MG63 (cell line): ENCODE measurements at regions not wholly inside any gene's neighbourhood (a gene's known extent, or its start where the extent isn't known, plus 50 kb on each side); places are given as distances from the start of the nearest gene placed in this dataset.
"Not testable (repeated sequence)": the region's sequence is repeated elsewhere in the genome, so short reads cannot be mapped to it uniquely, and the experiment has no call there.

Source experiments
- DNase-seq: peaks from one replicate; pipeline ENCODE4 v3.0.0-alpha.2; 2020
- H3K27me3 ChIP-seq: fragments of 250-450 bp; sonication (Bioruptor Pico); 2 replicates; pipeline ENCODE4 v1.5.1; 2020; ENCODE audit warnings: mild to moderate bottlenecking, moderate library complexity
- H3K36me3 ChIP-seq: fragments of 250-450 bp; sonication (Bioruptor Pico); 2 replicates; pipeline ENCODE4 v1.5.1; 2020; ENCODE audit warnings: mild to moderate bottlenecking, moderate library complexity
- H3K4me3 ChIP-seq: fragments of 250-450 bp; sonication (Bioruptor Pico); 2 replicates; pipeline ENCODE4 v1.5.1; 2020; ENCODE audit warnings: mild to moderate bottlenecking, moderate library complexity
- H3K9me3 ChIP-seq: fragments of 250-450 bp; sonication (Bioruptor Pico); 2 replicates; pipeline ENCODE4 v1.5.1; 2020; ENCODE audit warnings: mild to moderate bottlenecking, moderate library complexity

- no peaks in the 10 kb centered on the region for H3K36me3 ChIP-seq
- no peaks in the 10 kb centered on the region for H3K9me3 ChIP-seq
- DNase-seq, result no peak
- no peaks in the 10 kb centered on the region for H3K27me3 ChIP-seq
- no peak overlapping the region for H3K4me3 ChIP-seq
These were observed 209.5 kb downstream of the SATB1 start for GRCh38 chr3:18215639-18216038.

- Histone ChIP-seq H3K4me3 (no peak overlapping the region), H3K27me3 (no peaks in the 10 kb centered on the region), H3K9me3 (no peaks in the 10 kb centered on the region), H3K36me3 (no peaks in the 10 kb centered on the region)
- no peak for DNase-seq
These were observed 214.0 kb downstream of the SATB1 start for GRCh38 chr3:18211116-18211515.

- Histone ChIP-seq H3K9me3 (no peaks in the 10 kb centered on the region), H3K4me3 (no peak overlapping the region), H3K36me3 (no peaks in the 10 kb centered on the region), H3K27me3 (no peaks in the 10 kb centered on the region)
- DNase-seq, result no peak
These were observed 216.3 kb downstream of the SATB1 start for GRCh38 chr3:18208856-18209255.

GRCh38 chr3:18208091-18208490 lies 217.0 kb downstream of the SATB1 start:
- DNase-seq, result no peak
- no peaks in the 10 kb centered on the region for H3K9me3 ChIP-seq
- no peak overlapping the region for H3K4me3 ChIP-seq
- no peaks in the 10 kb centered on the region for H3K36me3 ChIP-seq
- H3K27me3 ChIP-seq, result no peaks in the 10 kb centered on the region

GRCh38 chr3:18207226-18207625 lies 217.9 kb downstream of the SATB1 start:
- H3K4me3 ChIP-seq, result no peak overlapping the region
- H3K36me3 ChIP-seq, result no peaks in the 10 kb centered on the region
- no peaks in the 10 kb centered on the region for H3K27me3 ChIP-seq
- no peaks in the 10 kb centered on the region for H3K9me3 ChIP-seq
- DNase-seq, result no peak

- not testable (repeated sequence) for H3K4me3 ChIP-seq, DNase-seq, H3K9me3 ChIP-seq, H3K27me3 ChIP-seq, H3K36me3 ChIP-seq
These were observed 219.4 kb downstream of the SATB1 start for GRCh38 chr3:18205701-18206100.

GRCh38 chr3:18201315-18201714 lies 223.8 kb downstream of the SATB1 start:
- no peak for DNase-seq
- no peaks in the 10 kb centered on the region for H3K27me3 ChIP-seq
- no peak overlapping the region for H3K4me3 ChIP-seq
- no peaks in the 10 kb centered on the region for H3K9me3 ChIP-seq
- H3K36me3 ChIP-seq, result no peaks in the 10 kb centered on the region

GRCh38 chr3:18199757-18200156 lies 225.4 kb downstream of the SATB1 start:
- DNase-seq, result no peak
- no peaks in the 10 kb centered on the region for H3K36me3 ChIP-seq
- H3K27me3 ChIP-seq, result no peaks in the 10 kb centered on the region
- no peak overlapping the region for H3K4me3 ChIP-seq
- H3K9me3 ChIP-seq, result no peaks in the 10 kb centered on the region

- no peak for DNase-seq
- Histone ChIP-seq H3K27me3 (no peaks in the 10 kb centered on the region), H3K9me3 (no peaks in the 10 kb centered on the region), H3K4me3 (no peak overlapping the region), H3K36me3 (no peaks in the 10 kb centered on the region)
These were observed 229.3 kb downstream of the SATB1 start for GRCh38 chr3:18195836-18196235.

GRCh38 chr3:18194431-18194830 lies 230.7 kb downstream of the SATB1 start:
- no peaks in the 10 kb centered on the region for H3K27me3 ChIP-seq
- H3K9me3 ChIP-seq, result no peaks in the 10 kb centered on the region
- DNase-seq, result no peak
- H3K4me3 ChIP-seq, result no peak overlapping the region
- H3K36me3 ChIP-seq, result no peaks in the 10 kb centered on the region

- Histone ChIP-seq H3K27me3 (no peaks in the 10 kb centered on the region), H3K36me3 (no peaks in the 10 kb centered on the region), H3K4me3 (no peak overlapping the region), H3K9me3 (no peaks in the 10 kb centered on the region)
- DNase-seq, result no peak
These were observed 234.5 kb downstream of the SATB1 start for GRCh38 chr3:18190646-18191045.

- H3K9me3 ChIP-seq, result no peaks in the 10 kb centered on the region
- peak; percentile 24 for DNase-seq
- H3K27me3 ChIP-seq, result no peaks in the 10 kb centered on the region
- H3K36me3 ChIP-seq, result no peaks in the 10 kb centered on the region
- no peak overlapping the region for H3K4me3 ChIP-seq
These were observed 235.7 kb downstream of the SATB1 start for GRCh38 chr3:18189282-18190050.

- Histone ChIP-seq H3K4me3 (no peak overlapping the region), H3K27me3 (no peaks in the 10 kb centered on the region)
These were observed 236.6 kb downstream of the SATB1 start for GRCh38 chr3:18188491-18188890.

GRCh38 chr3:18185624-18186023 lies 239.5 kb downstream of the SATB1 start:
- Histone ChIP-seq H3K9me3 (no peaks in the 10 kb centered on the region), H3K4me3 (no peak overlapping the region), H3K36me3 (no peaks in the 10 kb centered on the region), H3K27me3 (no peaks in the 10 kb centered on the region)
- DNase-seq, result no peak

More at GRCh38 chr3:18188491-18188890, 236.6 kb downstream of the SATB1 start:
- H3K9me3 ChIP-seq, result no peaks in the 10 kb centered on the region
- no peaks in the 10 kb centered on the region for H3K36me3 ChIP-seq
- no peak for DNase-seq

GRCh38 chr3:18182923-18183322 lies 242.2 kb downstream of the SATB1 start:
- DNase-seq, H3K9me3 ChIP-seq, H3K27me3 ChIP-seq, H3K4me3 ChIP-seq, H3K36me3 ChIP-seq: not testable (repeated sequence)

- no peaks in the 10 kb centered on the region for H3K27me3 ChIP-seq
- no peaks in the 10 kb centered on the region for H3K36me3 ChIP-seq
- H3K9me3 ChIP-seq, result no peaks in the 10 kb centered on the region
- DNase-seq, result no peak
- H3K4me3 ChIP-seq, result no peak overlapping the region
These were observed 245.6 kb downstream of the SATB1 start for GRCh38 chr3:18179521-18179920.

GRCh38 chr3:18177271-18177670 lies 247.9 kb downstream of the SATB1 start:
- no peaks in the 10 kb centered on the region for H3K9me3 ChIP-seq
- H3K36me3 ChIP-seq, result no peaks in the 10 kb centered on the region
- no peak overlapping the region for H3K4me3 ChIP-seq
- no peak for DNase-seq
- no peaks in the 10 kb centered on the region for H3K27me3 ChIP-seq

- H3K27me3 ChIP-seq, DNase-seq, H3K36me3 ChIP-seq, H3K4me3 ChIP-seq, H3K9me3 ChIP-seq: not testable (repeated sequence)
These were observed 251.2 kb downstream of the SATB1 start for GRCh38 chr3:18173891-18174290.
